Smooth muscle cell (in vitro differentiated cells): ENCODE measurements at regions not wholly inside any gene's neighbourhood (a gene's known extent, or its start where the extent isn't known, plus 50 kb on each side); places are given as distances from the start of the nearest gene placed in this dataset.
A peak's percentile ranks its signal among the peaks of the same experiment; 100 is the strongest.

Experiments
- DNase-seq: peaks from one replicate; lab custom pipeline; 2025; ENCODE audit not compliant: unreplicated experiment; lab: John Stamatoyannopoulos, UW
- H2AFZ ChIP-seq: fragments of 200-600 bp; sonication (generic); 2 replicates; pipeline ENCODE4 v1.6.0; 2016; ENCODE audit warnings: antibody characterized with exemption, low read depth, mild to moderate bottlenecking
- H3F3A ChIP-seq: fragments of 200-600 bp; sonication (generic); 2 replicates; pipeline ENCODE4 v1.6.0; 2017; ENCODE audit warnings: antibody characterized with exemption, low read depth
- H3K27ac ChIP-seq: fragments of 200-600 bp; sonication (generic); 2 replicates; pipeline ENCODE4 v1.5.1; 2016; ENCODE audit warnings: low read depth, mild to moderate bottlenecking
- H3K27me3 ChIP-seq: fragments of 200-600 bp; sonication (generic); 2 replicates; pipeline ENCODE4 v1.6.1; 2016; ENCODE audit warnings: low read depth, mild to moderate bottlenecking
- H3K36me3 ChIP-seq: fragments of 200-600 bp; sonication (generic); 2 replicates; pipeline ENCODE4 v1.5.1; 2016; ENCODE audit warnings: low read depth
- H3K4me1 ChIP-seq: fragments of 200-600 bp; sonication (generic); 2 replicates; pipeline ENCODE4 v1.5.1; 2016; ENCODE audit warnings: low read depth
- H3K4me2 ChIP-seq: fragments of 200-600 bp; sonication (generic); 2 replicates; pipeline ENCODE4 v1.6.0; 2016; ENCODE audit warnings: mild to moderate bottlenecking
- H3K4me3 ChIP-seq: fragments of 200-600 bp; sonication (generic); 2 replicates; pipeline ENCODE4 v1.5.1; 2016; ENCODE audit warnings: mild to moderate bottlenecking
- H3K79me2 ChIP-seq: fragments of 200-600 bp; sonication (generic); 2 replicates; pipeline ENCODE4 v1.6.0; 2016; ENCODE audit warnings: low read depth, mild to moderate bottlenecking
- H3K9ac ChIP-seq: fragments of 200-600 bp; sonication (generic); 2 replicates; pipeline ENCODE4 v1.6.0; 2016; ENCODE audit warnings: low read depth
- H3K9me3 ChIP-seq: fragments of 200-600 bp; sonication (generic); replicated peaks from 2 replicates; pipeline ENCODE4 v1.5.1; 2016; ENCODE audit warnings: low read depth
- H4K20me1 ChIP-seq: fragments of 200-600 bp; sonication (generic); 2 replicates; pipeline ENCODE4 v1.6.0; 2016; ENCODE audit warnings: low read depth
- CTCF ChIP-seq: fragments of 200-600 bp; sonication (generic); IDR thresholded peaks from 2 replicates; pipeline ENCODE4 v1.5.1; 2017; ENCODE audit warnings: borderline replicate concordance, mild to moderate bottlenecking, antibody characterized with exemption; ENCODE audit not compliant: insufficient read depth, poor library complexity, severe bottlenecking
- WGBS: methylation state at CpG from one replicate; pipeline ENCODE4 v1.1.7; 2016; ENCODE audit warnings: low lambda C conversion rate; 5-methylcytosine and 5-hydroxymethylcytosine counted together

- DNase-seq = no peak
- Histone ChIP-seq H3K4me3 (no peak overlapping the region), H3K36me3 (no peaks in the 10 kb centered on the region), H2AFZ (no peak overlapping the region), H3K4me1 (peaks cover 12% of the 10 kb centered on the region), H3K27me3 (no peaks in the 10 kb centered on the region), H3F3A (peaks cover 3% of the 10 kb centered on the region), H3K27ac (no peak overlapping the region), H3K4me2 (no peak overlapping the region), H3K9ac (no peak overlapping the region), H4K20me1 (no peaks in the 10 kb centered on the region), H3K79me2 (no peaks in the 10 kb centered on the region), H3K9me3 (no peaks in the 10 kb centered on the region)
- TF ChIP-seq CTCF = no peak
- 86% methylated on average over 4 of the region's 4 CpGs for WGBS
Observed at GRCh38 chr2:217273162-217273561, 413.3 kb upstream of the TNP1 start.

GRCh38 chr2:217271813-217272212 is 411.9 kb upstream of the TNP1 start:
- Histone ChIP-seq H3K9ac (no peak overlapping the region), H3K4me1 (peaks cover 12% of the 10 kb centered on the region), H3F3A (no peaks in the 10 kb centered on the region), H3K27ac (no peak overlapping the region), H3K79me2 (no peaks in the 10 kb centered on the region), H3K4me2 (no peak overlapping the region), H3K27me3 (no peaks in the 10 kb centered on the region), H4K20me1 (no peaks in the 10 kb centered on the region), H3K4me3 (no peak overlapping the region), H2AFZ (no peak overlapping the region), H3K9me3 (no peaks in the 10 kb centered on the region), H3K36me3 (no peaks in the 10 kb centered on the region)
- WGBS = 85% methylated on average over 3 of the region's 3 CpGs
- DNase-seq = no peak
- TF ChIP-seq CTCF = no peak

- WGBS = 85% methylated on average over 1 of the region's 1 CpG
- Histone ChIP-seq H3K36me3 (no peaks in the 10 kb centered on the region), H3K4me1 (peaks cover 12% of the 10 kb centered on the region), H3K4me3 (no peak overlapping the region), H3K9me3 (no peaks in the 10 kb centered on the region), H4K20me1 (no peaks in the 10 kb centered on the region), H2AFZ (no peak overlapping the region), H3K27me3 (no peaks in the 10 kb centered on the region), H3K9ac (no peak overlapping the region), H3K27ac (no peak overlapping the region), H3K79me2 (no peaks in the 10 kb centered on the region), H3F3A (no peaks in the 10 kb centered on the region), H3K4me2 (no peak overlapping the region)
- no peak for DNase-seq
- no peak for TF ChIP-seq CTCF
Observed at GRCh38 chr2:217270485-217271121, 410.7 kb upstream of the TNP1 start.

GRCh38 chr2:217269701-217270484 is 410.0 kb upstream of the TNP1 start:
- H4K20me1 ChIP-seq = no peaks in the 10 kb centered on the region
- no peak overlapping the region for H3K27ac ChIP-seq
- 47% methylated on average over 8 of the region's 8 CpGs for WGBS
- TF ChIP-seq CTCF = no peak
- H3F3A ChIP-seq = no peaks in the 10 kb centered on the region
- no peaks in the 10 kb centered on the region for H3K79me2 ChIP-seq
- no peak for DNase-seq
- no peaks in the 10 kb centered on the region for H3K36me3 ChIP-seq
- H3K4me2 ChIP-seq = no peak overlapping the region
- no peak overlapping the region for H3K4me3 ChIP-seq
- no peak overlapping the region for H3K9ac ChIP-seq
- peak overlapping the region; percentile 6 for H2AFZ ChIP-seq
- H3K27me3 ChIP-seq = no peaks in the 10 kb centered on the region
- H3K9me3 ChIP-seq = no peaks in the 10 kb centered on the region
- H3K4me1 ChIP-seq = peaks cover 12% of the 10 kb centered on the region
